SK-N-SH (cell line): ENCODE measurements at regions not wholly inside any gene's neighbourhood (a gene's known extent, or its start where the extent isn't known, plus 50 kb on each side); places are given as distances from the start of the nearest gene placed in this dataset.

Source experiments
- CHD2 ChIP-seq: fragments of 150-350 bp; IDR thresholded peaks from 2 replicates; pipeline ENCODE4 v1.6.1; 2018; ENCODE audit warnings: low read length; ENCODE audit not compliant: partially characterized antibody
- EP300 ChIP-seq, 2 experiments: IDR thresholded peaks; 2 replicates each; pipeline versions ENCODE4 v1.4.0 to v1.6.1; 2012; ENCODE audit warnings: borderline replicate concordance in 1 of 2, low read depth in 1 of 2, low read length in 1 of 2
- FOXM1 ChIP-seq: IDR thresholded peaks from 2 replicates; pipeline ENCODE4 v1.4.0; 2012; ENCODE audit warnings: low read depth, mild to moderate bottlenecking
- MXI1 ChIP-seq: IDR thresholded peaks from 2 replicates; pipeline ENCODE4 v1.6.1; 2012; ENCODE audit warnings: mild to moderate bottlenecking, low read depth, low read length, improper control_type of control experiment
- POLR2AphosphoS5 ChIP-seq: IDR thresholded peaks from 2 replicates; pipeline ENCODE4 v1.6.1; 2012; ENCODE audit warnings: low read depth, low read length
- RCOR1 ChIP-seq: fragments of 150-350 bp; IDR thresholded peaks from 2 replicates; pipeline ENCODE4 v1.6.1; 2017; ENCODE audit warnings: antibody characterized with exemption, low read length
- SIN3A ChIP-seq: IDR thresholded peaks from 2 replicates; pipeline ENCODE4 v1.6.1; 2012; ENCODE audit warnings: low read depth, mild to moderate bottlenecking, low read length, moderate library complexity, borderline replicate concordance
- SMC3 ChIP-seq: IDR thresholded peaks from 2 replicates; pipeline ENCODE4 v1.6.1; 2012; ENCODE audit warnings: low read depth, low read length, improper control_type of control experiment
- TEAD4 ChIP-seq: IDR thresholded peaks from 2 replicates; pipeline ENCODE4 v1.4.0; 2012; ENCODE audit warnings: mild to moderate bottlenecking, borderline replicate concordance; ENCODE audit not compliant: insufficient read depth
- TF ChIP-seq, protein P1 (sequence below): fragments of 200-600 bp; sonication (generic); IDR thresholded peaks from 2 replicates; pipeline ENCODE4 v1.6.1; 2017; ENCODE audit warnings: antibody characterized with exemption, mild to moderate bottlenecking, moderate library complexity
- TF ChIP-seq, protein P2 (sequence below): IDR thresholded peaks from 2 replicates; pipeline ENCODE4 v1.6.1; 2012; ENCODE audit warnings: mild to moderate bottlenecking, low read depth, low read length, moderate library complexity
- TF ChIP-seq, protein P3 (sequence below): fragments of 150-350 bp; IDR thresholded peaks from 2 replicates; pipeline ENCODE4 v1.6.1; 2017; ENCODE audit warnings: antibody characterized with exemption, low read length, low read depth, borderline replicate concordance

DNA sequence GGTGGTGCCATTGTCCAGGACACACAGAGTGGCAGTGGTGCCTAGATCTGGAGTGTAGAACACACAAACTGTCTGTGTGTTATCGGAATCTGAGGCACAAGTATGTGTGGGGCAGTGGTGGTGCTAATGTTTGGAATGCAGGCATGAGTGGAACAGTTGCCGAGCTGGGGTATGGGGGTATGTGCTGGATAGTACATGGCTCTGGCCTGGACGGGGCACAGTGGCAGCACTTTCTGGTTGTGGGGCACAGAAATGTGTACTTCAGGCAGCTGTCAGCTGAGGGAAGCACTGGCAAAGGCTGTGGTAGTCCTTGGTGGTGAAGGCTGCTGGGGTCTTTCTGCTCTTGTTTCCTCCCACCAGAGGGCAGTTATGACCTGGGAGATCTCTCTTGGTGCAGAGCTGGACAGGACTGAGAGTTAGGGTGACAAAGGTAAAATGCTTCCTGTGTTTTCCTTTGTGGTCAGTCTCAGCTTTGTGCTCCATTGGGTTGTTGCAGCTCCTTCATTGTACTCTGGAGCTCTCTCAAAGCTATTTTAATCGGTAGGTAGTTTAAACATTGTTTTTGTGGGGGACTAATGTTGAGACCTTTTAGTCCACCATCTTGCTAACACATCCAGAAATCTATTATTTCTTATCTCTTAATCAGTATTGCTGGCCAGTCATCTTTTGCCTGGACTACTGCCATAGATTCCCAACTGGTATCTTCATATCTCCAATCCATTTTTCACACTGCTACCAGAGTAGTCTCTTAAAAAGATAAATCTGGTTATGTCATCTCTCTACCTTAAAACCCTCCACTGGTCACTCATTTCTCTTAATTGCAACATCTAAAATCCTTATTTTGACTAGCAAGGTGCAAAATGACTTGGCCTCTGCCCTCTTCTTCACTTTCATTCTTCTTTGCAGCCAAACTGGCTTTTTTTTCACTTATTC lies 83.9 kb upstream of the NBPF4 start:
- no peak for TF ChIP-seq MXI1
- TF ChIP-seq, protein P1, sequence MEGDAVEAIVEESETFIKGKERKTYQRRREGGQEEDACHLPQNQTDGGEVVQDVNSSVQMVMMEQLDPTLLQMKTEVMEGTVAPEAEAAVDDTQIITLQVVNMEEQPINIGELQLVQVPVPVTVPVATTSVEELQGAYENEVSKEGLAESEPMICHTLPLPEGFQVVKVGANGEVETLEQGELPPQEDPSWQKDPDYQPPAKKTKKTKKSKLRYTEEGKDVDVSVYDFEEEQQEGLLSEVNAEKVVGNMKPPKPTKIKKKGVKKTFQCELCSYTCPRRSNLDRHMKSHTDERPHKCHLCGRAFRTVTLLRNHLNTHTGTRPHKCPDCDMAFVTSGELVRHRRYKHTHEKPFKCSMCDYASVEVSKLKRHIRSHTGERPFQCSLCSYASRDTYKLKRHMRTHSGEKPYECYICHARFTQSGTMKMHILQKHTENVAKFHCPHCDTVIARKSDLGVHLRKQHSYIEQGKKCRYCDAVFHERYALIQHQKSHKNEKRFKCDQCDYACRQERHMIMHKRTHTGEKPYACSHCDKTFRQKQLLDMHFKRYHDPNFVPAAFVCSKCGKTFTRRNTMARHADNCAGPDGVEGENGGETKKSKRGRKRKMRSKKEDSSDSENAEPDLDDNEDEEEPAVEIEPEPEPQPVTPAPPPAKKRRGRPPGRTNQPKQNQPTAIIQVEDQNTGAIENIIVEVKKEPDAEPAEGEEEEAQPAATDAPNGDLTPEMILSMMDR: no peak
- no peak for TF ChIP-seq POLR2AphosphoS5
- TF ChIP-seq SIN3A: no peak
- TF ChIP-seq FOXM1: no peak
- TF ChIP-seq CHD2: no peak
- TF ChIP-seq RCOR1: no peak
- TF ChIP-seq, protein P2, sequence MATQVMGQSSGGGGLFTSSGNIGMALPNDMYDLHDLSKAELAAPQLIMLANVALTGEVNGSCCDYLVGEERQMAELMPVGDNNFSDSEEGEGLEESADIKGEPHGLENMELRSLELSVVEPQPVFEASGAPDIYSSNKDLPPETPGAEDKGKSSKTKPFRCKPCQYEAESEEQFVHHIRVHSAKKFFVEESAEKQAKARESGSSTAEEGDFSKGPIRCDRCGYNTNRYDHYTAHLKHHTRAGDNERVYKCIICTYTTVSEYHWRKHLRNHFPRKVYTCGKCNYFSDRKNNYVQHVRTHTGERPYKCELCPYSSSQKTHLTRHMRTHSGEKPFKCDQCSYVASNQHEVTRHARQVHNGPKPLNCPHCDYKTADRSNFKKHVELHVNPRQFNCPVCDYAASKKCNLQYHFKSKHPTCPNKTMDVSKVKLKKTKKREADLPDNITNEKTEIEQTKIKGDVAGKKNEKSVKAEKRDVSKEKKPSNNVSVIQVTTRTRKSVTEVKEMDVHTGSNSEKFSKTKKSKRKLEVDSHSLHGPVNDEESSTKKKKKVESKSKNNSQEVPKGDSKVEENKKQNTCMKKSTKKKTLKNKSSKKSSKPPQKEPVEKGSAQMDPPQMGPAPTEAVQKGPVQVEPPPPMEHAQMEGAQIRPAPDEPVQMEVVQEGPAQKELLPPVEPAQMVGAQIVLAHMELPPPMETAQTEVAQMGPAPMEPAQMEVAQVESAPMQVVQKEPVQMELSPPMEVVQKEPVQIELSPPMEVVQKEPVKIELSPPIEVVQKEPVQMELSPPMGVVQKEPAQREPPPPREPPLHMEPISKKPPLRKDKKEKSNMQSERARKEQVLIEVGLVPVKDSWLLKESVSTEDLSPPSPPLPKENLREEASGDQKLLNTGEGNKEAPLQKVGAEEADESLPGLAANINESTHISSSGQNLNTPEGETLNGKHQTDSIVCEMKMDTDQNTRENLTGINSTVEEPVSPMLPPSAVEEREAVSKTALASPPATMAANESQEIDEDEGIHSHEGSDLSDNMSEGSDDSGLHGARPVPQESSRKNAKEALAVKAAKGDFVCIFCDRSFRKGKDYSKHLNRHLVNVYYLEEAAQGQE: no peak
- TF ChIP-seq EP300 (IDR thresholded peaks at IDR 0.05; ENCODE audit: borderline replicate concordance in 1 of 2, low read depth in 1 of 2, low read length in 1 of 2): no peak
- no peak for TF ChIP-seq TEAD4
- no peak for TF ChIP-seq SMC3
- TF ChIP-seq, protein P3, sequence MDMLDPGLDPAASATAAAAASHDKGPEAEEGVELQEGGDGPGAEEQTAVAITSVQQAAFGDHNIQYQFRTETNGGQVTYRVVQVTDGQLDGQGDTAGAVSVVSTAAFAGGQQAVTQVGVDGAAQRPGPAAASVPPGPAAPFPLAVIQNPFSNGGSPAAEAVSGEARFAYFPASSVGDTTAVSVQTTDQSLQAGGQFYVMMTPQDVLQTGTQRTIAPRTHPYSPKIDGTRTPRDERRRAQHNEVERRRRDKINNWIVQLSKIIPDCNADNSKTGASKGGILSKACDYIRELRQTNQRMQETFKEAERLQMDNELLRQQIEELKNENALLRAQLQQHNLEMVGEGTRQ: no peak
